ENCODE measurements at regions not wholly inside any gene's neighbourhood (a gene's known extent, or its start where the extent isn't known, plus 50 kb on each side); places are given as distances from the start of the nearest gene placed in this dataset.

- Histone ChIP-seq H3K9me3 (ENCODE audit: insufficient read depth, low read depth, low read length) (no peaks in the 10 kb centered on the region), H3F3A (ENCODE audit: low read depth) (no peaks in the 10 kb centered on the region), H2AFZ (ENCODE audit: low read length) (no peak overlapping the region), H3K4me2 (ENCODE audit: low read depth, low read length, poor library complexity, severe bottlenecking) (no peak overlapping the region), H3K36me3 (ENCODE audit: insufficient read depth, low read length) (no peaks in the 10 kb centered on the region), H3K4me1 (ENCODE audit: insufficient read depth, low read length, poor library complexity, severe bottlenecking) (no peaks in the 10 kb centered on the region), H3K9ac (ENCODE audit: low read depth, low read length, poor library complexity, severe bottlenecking) (no peak overlapping the region), H3K79me2 (ENCODE audit: insufficient read depth, low read length) (no peaks in the 10 kb centered on the region), H3K27me3 (ENCODE audit: insufficient read depth, low read length, poor library complexity, severe bottlenecking) (no peaks in the 10 kb centered on the region), H3K4me3 (ENCODE audit: low read length, poor library complexity, severe bottlenecking) (no peak overlapping the region), H4K20me1 (ENCODE audit: insufficient read depth, low read length, poor library complexity, severe bottlenecking) (no peaks in the 10 kb centered on the region), H3K9me2 (replicated peaks; ENCODE audit: low read depth, low read length) (no peaks in the 10 kb centered on the region)
- TF ChIP-seq CTCF (conservative IDR thresholded peaks at IDR 0.05; ENCODE audit: low read length) (no peak), EZH2phosphoT487 (IDR thresholded peaks at IDR 0.05; ENCODE audit: borderline replicate concordance) (no peak)
Measured at GRCh38 chr6:50589751-50590470, 123.4 kb upstream of the TFAP2D start.

DNA sequence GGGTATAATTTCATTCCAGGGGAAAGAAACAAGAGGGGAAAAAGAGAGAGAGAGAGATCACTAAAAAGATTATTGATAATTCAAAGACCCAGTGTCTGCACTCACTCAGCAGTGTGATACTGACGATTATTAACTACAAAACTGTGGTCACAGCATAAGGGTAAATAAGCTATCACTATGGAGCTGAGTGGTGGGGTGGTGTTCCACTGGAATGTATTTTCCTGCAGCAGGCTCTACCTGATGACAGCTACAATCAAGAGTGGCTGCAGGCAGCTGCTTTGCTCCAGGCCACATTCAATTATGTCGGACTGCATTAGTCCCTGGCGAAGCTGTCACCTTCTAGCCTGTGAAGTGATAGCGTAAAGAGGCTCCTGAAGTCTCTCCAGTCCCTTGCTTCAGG is 122.2 kb upstream of the TFAP2D start:
- no peaks in the 10 kb centered on the region for H3K79me2 ChIP-seq (ENCODE audit: insufficient read depth, low read length)
- H2AFZ ChIP-seq (ENCODE audit: low read length): no peak overlapping the region
- no peaks in the 10 kb centered on the region for H3K9me3 ChIP-seq (ENCODE audit: insufficient read depth, low read depth, low read length)
- H4K20me1 ChIP-seq (ENCODE audit: insufficient read depth, low read length, poor library complexity, severe bottlenecking): no peaks in the 10 kb centered on the region
- no peak overlapping the region for H3K4me3 ChIP-seq (ENCODE audit: low read length, poor library complexity, severe bottlenecking)
- no peaks in the 10 kb centered on the region for H3K9me2 ChIP-seq (replicated peaks; ENCODE audit: low read depth, low read length)
- H3K9ac ChIP-seq (ENCODE audit: low read depth, low read length, poor library complexity, severe bottlenecking): no peak overlapping the region
- no peaks in the 10 kb centered on the region for H3K36me3 ChIP-seq (ENCODE audit: insufficient read depth, low read length)
- H3K27me3 ChIP-seq (ENCODE audit: insufficient read depth, low read length, poor library complexity, severe bottlenecking): no peaks in the 10 kb centered on the region
- no peak overlapping the region for H3K4me2 ChIP-seq (ENCODE audit: low read depth, low read length, poor library complexity, severe bottlenecking)
- TF ChIP-seq EZH2phosphoT487 (IDR thresholded peaks at IDR 0.05; ENCODE audit: borderline replicate concordance) (no peak), CTCF (conservative IDR thresholded peaks at IDR 0.05; ENCODE audit: low read length) (no peak)
- no peaks in the 10 kb centered on the region for H3K4me1 ChIP-seq (ENCODE audit: insufficient read depth, low read length, poor library complexity, severe bottlenecking)
- no peaks in the 10 kb centered on the region for H3F3A ChIP-seq (ENCODE audit: low read depth)

- Histone ChIP-seq H2AFZ (ENCODE audit: low read length) (no peak overlapping the region), H3K9me3 (ENCODE audit: insufficient read depth, low read depth, low read length) (no peaks in the 10 kb centered on the region), H3K36me3 (ENCODE audit: insufficient read depth, low read length) (no peaks in the 10 kb centered on the region), H3K4me3 (ENCODE audit: low read length, poor library complexity, severe bottlenecking) (no peak overlapping the region), H3F3A (ENCODE audit: low read depth) (no peaks in the 10 kb centered on the region), H3K9ac (ENCODE audit: low read depth, low read length, poor library complexity, severe bottlenecking) (no peak overlapping the region), H3K4me1 (ENCODE audit: insufficient read depth, low read length, poor library complexity, severe bottlenecking) (no peaks in the 10 kb centered on the region), H4K20me1 (ENCODE audit: insufficient read depth, low read length, poor library complexity, severe bottlenecking) (no peaks in the 10 kb centered on the region), H3K27me3 (ENCODE audit: insufficient read depth, low read length, poor library complexity, severe bottlenecking) (no peaks in the 10 kb centered on the region), H3K79me2 (ENCODE audit: insufficient read depth, low read length) (no peaks in the 10 kb centered on the region), H3K9me2 (replicated peaks; ENCODE audit: low read depth, low read length) (no peaks in the 10 kb centered on the region), H3K4me2 (ENCODE audit: low read depth, low read length, poor library complexity, severe bottlenecking) (no peak overlapping the region)
- TF ChIP-seq EZH2phosphoT487 (IDR thresholded peaks at IDR 0.05; ENCODE audit: borderline replicate concordance): no peak
- TF ChIP-seq CTCF (conservative IDR thresholded peaks at IDR 0.05; ENCODE audit: low read length): no peak
Measured at GRCh38 chr6:50600280-50600679, 113.0 kb upstream of the TFAP2D start.

Measured in Loucy (cell line).